OCI-LY7 (cell line): ENCODE measurements at regions not wholly inside any gene's neighbourhood (a gene's known extent, or its start where the extent isn't known, plus 50 kb on each side); places are given as distances from the start of the nearest gene placed in this dataset.

Source experiments
- BruUV-seq: library from RNA; stranded (reverse); fragments of 400-500 nt; replicated peaks from 2 replicates; lab custom pipeline; 2021; lab: Mats Ljungman, UMichigan
- CTCF ChIA-PET: fragments of 300-600 bp; sonication (Branson Sonifier 250); formaldehyde crosslinking; loops from one replicate; lab custom pipeline; 2022; ENCODE audit warnings: antibody characterized with exemption; ENCODE audit not compliant: unreplicated experiment; lab: Charles Lee
- POLR2A ChIA-PET: fragments of 300-600 bp; sonication (Branson Sonifier 250); formaldehyde crosslinking; loops from one replicate; lab custom pipeline; 2022; ENCODE audit warnings: antibody characterized with exemption; lab: Charles Lee
- DNase-seq: peaks from one replicate; pipeline ENCODE4 v3.0.0-alpha.2; 2015; ENCODE audit warnings: low spot score
- H2AFZ ChIP-seq: fragments of 200-600 bp; sonication (generic), shearing (Covaris generic); 2 replicates; pipeline ENCODE4 v1.6.1; 2014; ENCODE audit warnings: mild to moderate bottlenecking, antibody characterized with exemption, low read length, moderate library complexity
- H3K27ac ChIP-seq: fragments of 200-600 bp; sonication (generic); 2 replicates; pipeline ENCODE4 v1.5.1; 2014; ENCODE audit warnings: mixed run types, low read depth, mild to moderate bottlenecking, moderate library complexity, low read length, inconsistent platforms; ENCODE audit not compliant: poor library complexity, severe bottlenecking
- H3K36me3 ChIP-seq: fragments of 200-600 bp; sonication (generic); 2 replicates; pipeline ENCODE4 v1.6.1; 2014; ENCODE audit warnings: mild to moderate bottlenecking, antibody characterized with exemption, low read length, moderate library complexity, mixed read lengths; ENCODE audit not compliant: insufficient read depth
- H3K4me1 ChIP-seq: fragments of 200-600 bp; sonication (generic); 2 replicates; pipeline ENCODE4 v1.5.1; 2014; ENCODE audit warnings: mild to moderate bottlenecking, low read length; ENCODE audit not compliant: insufficient read depth, poor library complexity, severe bottlenecking
- H3K4me2 ChIP-seq: fragments of 200-600 bp; sonication (generic); 2 replicates; pipeline ENCODE4 v1.6.1; 2014; ENCODE audit warnings: mild to moderate bottlenecking, low read length
- H3K4me3 ChIP-seq: fragments of 200-600 bp; sonication (generic); 2 replicates; pipeline ENCODE4 v1.5.1; 2014; ENCODE audit warnings: mild to moderate bottlenecking, low read depth, low read length; ENCODE audit not compliant: poor library complexity, severe bottlenecking
- H3K79me2 ChIP-seq: fragments of 200-600 bp; sonication (generic); 2 replicates; pipeline ENCODE4 v1.6.1; 2016; ENCODE audit warnings: low read depth, mild to moderate bottlenecking, low read length, moderate library complexity, mixed read lengths; ENCODE audit not compliant: insufficient read depth
- H3K9me2 ChIP-seq: fragments of 200-600 bp; sonication (generic); 2 replicates; pipeline ENCODE4 v1.6.1; 2016; ENCODE audit warnings: mild to moderate bottlenecking, low read length, mixed read lengths; ENCODE audit not compliant: insufficient read depth
- H3K9me3 ChIP-seq: fragments of 200-600 bp; sonication (generic); 2 replicates; pipeline ENCODE4 v1.6.1; 2014; ENCODE audit warnings: mild to moderate bottlenecking, mixed run types, low read length, mixed read lengths
- H4K20me1 ChIP-seq: fragments of 200-600 bp; sonication (generic); 2 replicates; pipeline ENCODE4 v1.6.1; 2014; ENCODE audit warnings: mild to moderate bottlenecking, antibody characterized with exemption, low read length, moderate library complexity, mixed read lengths; ENCODE audit not compliant: insufficient read depth
- EZH2phosphoT487 ChIP-seq: fragments of 200-600 bp; sonication (generic); IDR thresholded peaks from 2 replicates; pipeline ENCODE4 v1.6.1; 2018; ENCODE audit warnings: low read depth, borderline replicate concordance, mild to moderate bottlenecking, mixed run types, antibody characterized with exemption, low read length, moderate library complexity, mixed read lengths
- intact Hi-C: fragments of 100-400 bp; cut with micrococcal nuclease; formaldehyde crosslinking; loops from one replicate; pipeline ENCODE4 v1.10.0; 2022; ENCODE audit not compliant: unreplicated experiment
- TF ChIP-seq, protein P1 (sequence below): fragments of 200-600 bp; sonication (generic); conservative IDR thresholded peaks from 2 replicates; pipeline ENCODE4 v1.5.1; 2014; ENCODE audit warnings: mild to moderate bottlenecking, antibody characterized with exemption, low read length, moderate library complexity, mixed read lengths

DNA sequence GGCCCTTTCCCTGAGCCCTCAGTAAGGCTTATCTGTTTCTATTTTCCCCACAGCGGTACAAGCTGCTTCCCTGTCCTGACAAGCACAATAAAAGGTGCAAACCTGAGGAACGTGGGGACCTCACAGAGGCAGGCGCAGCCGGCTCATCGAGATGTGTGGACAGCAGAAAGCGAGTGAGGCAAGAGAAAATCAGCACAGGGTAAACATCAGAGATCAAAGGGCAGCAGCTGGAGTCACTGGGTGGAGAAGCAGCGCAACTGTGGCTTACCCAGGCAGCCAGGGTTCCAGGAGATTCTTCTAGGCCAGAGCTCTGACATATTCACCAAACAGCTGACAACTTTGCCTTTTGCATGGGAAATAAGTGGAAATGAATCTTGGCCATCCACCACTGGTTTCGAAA, 212.6 kb downstream of the WDR11 start:
- no peak for TF ChIP-seq EZH2phosphoT487
- TF ChIP-seq, protein P1, sequence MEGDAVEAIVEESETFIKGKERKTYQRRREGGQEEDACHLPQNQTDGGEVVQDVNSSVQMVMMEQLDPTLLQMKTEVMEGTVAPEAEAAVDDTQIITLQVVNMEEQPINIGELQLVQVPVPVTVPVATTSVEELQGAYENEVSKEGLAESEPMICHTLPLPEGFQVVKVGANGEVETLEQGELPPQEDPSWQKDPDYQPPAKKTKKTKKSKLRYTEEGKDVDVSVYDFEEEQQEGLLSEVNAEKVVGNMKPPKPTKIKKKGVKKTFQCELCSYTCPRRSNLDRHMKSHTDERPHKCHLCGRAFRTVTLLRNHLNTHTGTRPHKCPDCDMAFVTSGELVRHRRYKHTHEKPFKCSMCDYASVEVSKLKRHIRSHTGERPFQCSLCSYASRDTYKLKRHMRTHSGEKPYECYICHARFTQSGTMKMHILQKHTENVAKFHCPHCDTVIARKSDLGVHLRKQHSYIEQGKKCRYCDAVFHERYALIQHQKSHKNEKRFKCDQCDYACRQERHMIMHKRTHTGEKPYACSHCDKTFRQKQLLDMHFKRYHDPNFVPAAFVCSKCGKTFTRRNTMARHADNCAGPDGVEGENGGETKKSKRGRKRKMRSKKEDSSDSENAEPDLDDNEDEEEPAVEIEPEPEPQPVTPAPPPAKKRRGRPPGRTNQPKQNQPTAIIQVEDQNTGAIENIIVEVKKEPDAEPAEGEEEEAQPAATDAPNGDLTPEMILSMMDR = no peak
- no peak for DNase-seq
- Histone ChIP-seq H3K36me3 (no peaks in the 10 kb centered on the region), H4K20me1 (no peaks in the 10 kb centered on the region), H3K4me1 (no peaks in the 10 kb centered on the region), H3K4me3 (no peak overlapping the region), H3K9me3 (no peaks in the 10 kb centered on the region), H2AFZ (no peak overlapping the region), H3K27ac (no peak overlapping the region), H3K4me2 (no peak overlapping the region), H3K79me2 (no peaks in the 10 kb centered on the region), H3K9me2 (no peaks in the 10 kb centered on the region)
- POLR2A ChIA-PET = no interaction called here
- no TSS peak for BruUV-seq
- CTCF ChIA-PET = no interaction called here
- intact Hi-C loops = no loop called here

DNA sequence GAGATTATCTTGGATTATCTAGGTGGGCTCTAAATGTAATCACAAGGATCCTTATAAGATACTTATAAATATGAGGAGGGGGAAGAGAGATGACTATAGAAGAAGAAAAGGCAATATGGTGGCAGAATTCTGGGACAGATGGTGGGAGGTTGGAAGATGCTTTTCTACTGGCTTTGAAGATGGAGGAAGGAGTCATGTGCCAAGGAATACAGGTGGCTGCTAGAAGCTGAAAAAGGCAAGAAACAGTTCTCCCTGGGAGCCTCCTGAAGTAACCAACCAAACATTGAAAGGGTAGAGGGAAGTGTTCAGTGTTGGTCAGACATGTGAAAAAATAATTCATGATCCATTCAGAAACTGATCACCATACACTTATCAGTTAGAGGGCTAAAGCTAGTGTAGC, 213.3 kb downstream of the WDR11 start:
- Histone ChIP-seq H3K36me3 (no peaks in the 10 kb centered on the region), H4K20me1 (no peaks in the 10 kb centered on the region), H3K9me2 (no peaks in the 10 kb centered on the region), H3K27ac (no peak overlapping the region), H3K4me1 (no peaks in the 10 kb centered on the region), H3K4me3 (no peak overlapping the region), H3K79me2 (no peaks in the 10 kb centered on the region), H3K9me3 (no peaks in the 10 kb centered on the region), H2AFZ (no peak overlapping the region), H3K4me2 (no peak overlapping the region)
- TF ChIP-seq EZH2phosphoT487 = no peak
- TF ChIP-seq, protein P1 = no peak
- intact Hi-C loops = no loop called here
- ChIA-PET POLR2A (interaction anchor here (0.6 kb wide), 1 partner anchor 27 kb away, joined by 5 read pairs; no protein-coding TSS in a partner anchor), CTCF (no interaction called here)
- no peak for DNase-seq
- no TSS peak for BruUV-seq

DNA sequence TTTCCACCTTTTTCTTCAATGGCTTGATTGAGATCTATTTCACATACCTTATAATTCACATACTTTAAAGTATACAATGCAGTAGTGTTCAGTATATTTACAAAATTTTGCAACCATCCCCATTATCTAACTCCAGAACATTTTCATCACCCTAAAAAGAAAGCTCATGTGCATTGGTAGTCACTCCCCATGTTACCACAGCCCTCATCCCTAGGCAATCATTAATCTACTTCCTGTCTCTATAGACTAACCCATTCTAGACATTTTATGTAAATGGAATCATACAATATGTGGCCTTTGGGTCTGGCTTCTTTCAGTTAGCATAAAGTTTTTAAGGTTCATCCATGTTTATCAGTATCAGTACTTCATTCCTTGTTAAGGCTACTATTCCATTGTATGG, 214.2 kb downstream of the WDR11 start:
- BruUV-seq = no TSS peak
- POLR2A ChIA-PET = interaction anchor here (0.6 to 0.7 kb wide), 2 partner anchors 28 to 135 kb away, joined by 3 to 5 read pairs; no protein-coding TSS in a partner anchor
- Histone ChIP-seq H3K4me2 (no peak overlapping the region), H3K4me1 (no peaks in the 10 kb centered on the region), H3K79me2 (no peaks in the 10 kb centered on the region), H3K9me3 (no peaks in the 10 kb centered on the region), H3K9me2 (no peaks in the 10 kb centered on the region), H2AFZ (no peak overlapping the region), H3K27ac (no peak overlapping the region), H3K4me3 (no peak overlapping the region), H4K20me1 (no peaks in the 10 kb centered on the region), H3K36me3 (no peaks in the 10 kb centered on the region)
- CTCF ChIA-PET = no interaction called here
- no peak for TF ChIP-seq EZH2phosphoT487
- TF ChIP-seq, protein P1 = no peak
- intact Hi-C loops = no loop called here
- DNase-seq = no peak
